ENCODE measurements at regions not wholly inside any gene's neighbourhood (a gene's known extent, or its start where the extent isn't known, plus 50 kb on each side); places are given as distances from the start of the nearest gene placed in this dataset.

- DNase-seq (ENCODE audit: low spot score) = no peak
- H3K27ac ChIP-seq = no peak overlapping the region
- ChIA-PET CTCF (interaction anchor here (0.6 kb wide), 1 partner anchor 1039 kb away, joined by 3 read pairs; no protein-coding TSS in a partner anchor), POLR2A (ENCODE audit: low non-redundant PET) (no interaction called here)
- TF ChIP-seq, protein P1, sequence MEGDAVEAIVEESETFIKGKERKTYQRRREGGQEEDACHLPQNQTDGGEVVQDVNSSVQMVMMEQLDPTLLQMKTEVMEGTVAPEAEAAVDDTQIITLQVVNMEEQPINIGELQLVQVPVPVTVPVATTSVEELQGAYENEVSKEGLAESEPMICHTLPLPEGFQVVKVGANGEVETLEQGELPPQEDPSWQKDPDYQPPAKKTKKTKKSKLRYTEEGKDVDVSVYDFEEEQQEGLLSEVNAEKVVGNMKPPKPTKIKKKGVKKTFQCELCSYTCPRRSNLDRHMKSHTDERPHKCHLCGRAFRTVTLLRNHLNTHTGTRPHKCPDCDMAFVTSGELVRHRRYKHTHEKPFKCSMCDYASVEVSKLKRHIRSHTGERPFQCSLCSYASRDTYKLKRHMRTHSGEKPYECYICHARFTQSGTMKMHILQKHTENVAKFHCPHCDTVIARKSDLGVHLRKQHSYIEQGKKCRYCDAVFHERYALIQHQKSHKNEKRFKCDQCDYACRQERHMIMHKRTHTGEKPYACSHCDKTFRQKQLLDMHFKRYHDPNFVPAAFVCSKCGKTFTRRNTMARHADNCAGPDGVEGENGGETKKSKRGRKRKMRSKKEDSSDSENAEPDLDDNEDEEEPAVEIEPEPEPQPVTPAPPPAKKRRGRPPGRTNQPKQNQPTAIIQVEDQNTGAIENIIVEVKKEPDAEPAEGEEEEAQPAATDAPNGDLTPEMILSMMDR (conservative IDR thresholded peaks at IDR 0.05; ENCODE audit: low read depth) = no peak
Measured at GRCh38 chr3:180282386-180282785, 245.6 kb upstream of the PEX5L start.

DNA sequence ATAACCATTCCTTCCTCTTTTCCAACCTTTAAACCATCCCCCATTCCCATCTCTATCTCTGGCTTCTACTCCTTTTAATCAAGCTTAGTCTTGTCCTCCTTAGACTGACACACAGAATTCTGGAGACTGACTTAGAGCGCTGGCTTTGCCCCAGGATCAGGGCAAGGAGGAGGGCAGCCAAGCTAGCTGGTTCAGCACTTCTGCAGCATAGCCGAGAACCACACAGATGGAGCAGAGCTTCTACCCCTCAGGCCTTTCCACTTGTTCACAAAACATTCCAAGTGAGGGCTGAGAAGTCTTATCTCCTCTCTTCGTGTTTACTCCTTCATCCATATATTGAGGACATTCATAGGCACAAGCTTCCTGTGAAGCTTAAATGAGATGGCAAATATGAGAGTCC lies 246.5 kb upstream of the PEX5L start:
- DNase-seq (ENCODE audit: low spot score) = no peak
- H3K27ac ChIP-seq = no peak overlapping the region
- CTCF ChIA-PET = no interaction called here
- POLR2A ChIA-PET (ENCODE audit: low non-redundant PET) = no interaction called here
- TF ChIP-seq, protein P1 (conservative IDR thresholded peaks at IDR 0.05; ENCODE audit: low read depth) = no peak

- ChIA-PET POLR2A (ENCODE audit: low non-redundant PET) (no interaction called here), CTCF (interaction anchor here (0.7 to 1.1 kb wide), 2 partner anchors 215 to 356 kb away, joined by 3 to 4 read pairs; no protein-coding TSS in a partner anchor)
- TF ChIP-seq, protein P1 (conservative IDR thresholded peaks at IDR 0.05; ENCODE audit: low read depth) = no peak
- no peak overlapping the region for H3K27ac ChIP-seq
- DNase-seq (ENCODE audit: low spot score) = no peak
Measured at GRCh38 chr3:180284331-180285110, 247.8 kb upstream of the PEX5L start.

DNA sequence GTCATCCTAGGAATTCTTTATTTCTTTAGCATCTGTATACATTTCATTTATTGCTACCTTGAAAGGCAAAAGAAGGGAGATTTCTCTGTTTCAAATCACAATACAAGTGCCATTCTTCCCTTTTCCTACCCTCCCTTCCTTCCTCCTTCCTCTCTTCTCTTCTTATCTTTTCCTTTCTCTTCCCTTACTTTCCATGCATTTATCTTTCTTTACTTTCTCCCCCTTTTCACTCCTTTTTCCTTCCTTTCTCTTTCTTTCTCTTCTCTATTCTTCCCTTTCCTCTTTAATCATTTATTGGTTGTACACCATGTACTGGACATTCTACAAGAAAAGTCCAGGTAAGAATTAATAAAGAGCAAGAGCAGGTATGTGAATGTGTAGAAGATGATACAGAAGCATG lies 251.0 kb upstream of the PEX5L start:
- DNase-seq (ENCODE audit: low spot score) = no peak
- POLR2A ChIA-PET (ENCODE audit: low non-redundant PET) = no interaction called here
- TF ChIP-seq, protein P1 (conservative IDR thresholded peaks at IDR 0.05; ENCODE audit: low read depth) = no peak
- CTCF ChIA-PET = no interaction called here
- no peak overlapping the region for H3K27ac ChIP-seq

- POLR2A ChIA-PET (ENCODE audit: low non-redundant PET) = no interaction called here
- CTCF ChIA-PET = no interaction called here
- no peak for DNase-seq (ENCODE audit: low spot score)
- H3K27ac ChIP-seq = no peak overlapping the region
- TF ChIP-seq, protein P1 (conservative IDR thresholded peaks at IDR 0.05; ENCODE audit: low read depth) = no peak
Measured at GRCh38 chr3:180288816-180289215, 252.1 kb upstream of the PEX5L start.

- ChIA-PET POLR2A (ENCODE audit: low non-redundant PET) (no interaction called here), CTCF (no interaction called here)
- no peak overlapping the region for H3K27ac ChIP-seq
- TF ChIP-seq, protein P1 (conservative IDR thresholded peaks at IDR 0.05; ENCODE audit: low read depth) = no peak
- no peak for DNase-seq (ENCODE audit: low spot score)
Measured at GRCh38 chr3:180290300-180290699, 253.6 kb upstream of the PEX5L start.
